HEK293 (cell line): ENCODE measurements at regions not wholly inside any gene's neighbourhood (a gene's known extent, or its start where the extent isn't known, plus 50 kb on each side); places are given as distances from the start of the nearest gene placed in this dataset.

ENCODE experiments used
- CTCF ChIA-PET: fragments of 350-600 bp; formaldehyde crosslinking; extraction: SDS; loops from one replicate; lab custom pipeline; 2021; ENCODE audit warnings: antibody characterized with exemption; lab: Yijun Ruan, JAX
- POLR2A ChIA-PET: fragments of 300-600 bp; formaldehyde crosslinking; extraction: SDS; loops from one replicate; lab custom pipeline; 2020; ENCODE audit warnings: antibody characterized with exemption, inconsistent platforms; lab: Yijun Ruan, JAX
- H3K27ac ChIP-seq: fragments of 200-500 bp; sonication (Bioruptor generic); 2 replicates; pipeline ENCODE4 v1.5.1; 2014; ENCODE audit warnings: low read depth, low read length, control low read depth, inconsistent platforms; ENCODE audit errors: extremely low read depth
- H3K36me3 ChIP-seq, 2 experiments: fragments of 200-500 bp in 1 of 2; sonication (Bioruptor generic) in 1 of 2; 1 replicate in 1 of 2; 2 replicates in 1 of 2; pipeline ENCODE4 v1.5.1; 2014 to 2017; ENCODE audit warnings: inconsistent platforms in 2 of 2, low read length in 2 of 2; ENCODE audit not compliant: control insufficient read depth in 2 of 2, insufficient read depth in 1 of 2
- H3K4me1 ChIP-seq: fragments of 200-500 bp; sonication (Bioruptor generic); 2 replicates; pipeline ENCODE4 v1.5.1; 2014; ENCODE audit warnings: mild to moderate bottlenecking, low read length, inconsistent platforms; ENCODE audit not compliant: control insufficient read depth, insufficient read depth
- H3K4me3 ChIP-seq: 2 replicates; pipeline ENCODE4 v1.5.1; 2011; ENCODE audit warnings: low read depth, mild to moderate bottlenecking, control low read depth, low read length, moderate library complexity
- H3K9me3 ChIP-seq: fragments of 200-500 bp; sonication (Bioruptor generic); 2 replicates; pipeline ENCODE4 v1.5.1; 2014; ENCODE audit warnings: low read depth, low read length, inconsistent platforms; ENCODE audit not compliant: control insufficient read depth, insufficient read depth
- EGR2 ChIP-seq: fragments of 450-650 bp; formaldehyde crosslinking; IDR thresholded peaks from 2 replicates; pipeline ENCODE4 v1.5.1; 2016; ENCODE audit warnings: low read depth, missing biosample characterization, missing genetic modification characterization
- GLIS2 ChIP-seq: fragments of 450-650 bp; formaldehyde crosslinking; IDR thresholded peaks from 2 replicates; pipeline ENCODE4 v1.5.1; 2016; ENCODE audit warnings: missing biosample characterization, missing genetic modification characterization
- ZFP69B ChIP-seq: fragments of 450-650 bp; formaldehyde crosslinking; IDR thresholded peaks from 2 replicates; pipeline ENCODE4 v1.5.1; 2016; ENCODE audit warnings: missing biosample characterization, missing genetic modification characterization
- ZIC2 ChIP-seq: fragments of 450-650 bp; formaldehyde crosslinking; IDR thresholded peaks from 2 replicates; pipeline ENCODE4 v1.5.1; 2016; ENCODE audit warnings: missing biosample characterization, missing genetic modification characterization
- ZNF416 ChIP-seq: fragments of 450-650 bp; formaldehyde crosslinking; IDR thresholded peaks from 2 replicates; pipeline ENCODE4 v1.5.1; 2016; ENCODE audit warnings: missing biosample characterization, missing genetic modification characterization
- ZNF488 ChIP-seq: fragments of 450-650 bp; formaldehyde crosslinking; IDR thresholded peaks from 2 replicates; pipeline ENCODE4 v1.5.1; 2016; ENCODE audit warnings: missing biosample characterization, missing genetic modification characterization
- ZNF561 ChIP-seq: fragments of 450-650 bp; IDR thresholded peaks from 2 replicates; pipeline ENCODE4 v1.5.1; 2018; ENCODE audit warnings: missing biosample characterization, missing genetic modification characterization, borderline replicate concordance
- ZNF629 ChIP-seq: fragments of 450-650 bp; formaldehyde crosslinking; IDR thresholded peaks from 2 replicates; pipeline ENCODE4 v1.5.1; 2017; ENCODE audit warnings: missing biosample characterization, missing genetic modification characterization
- ZNF645 ChIP-seq: fragments of 450-650 bp; formaldehyde crosslinking; IDR thresholded peaks from 2 replicates; pipeline ENCODE4; 2016; ENCODE audit warnings: missing biosample characterization, missing genetic modification characterization
- ZNF76 ChIP-seq: fragments of 450-650 bp; formaldehyde crosslinking; IDR thresholded peaks from 2 replicates; pipeline ENCODE4; 2016; ENCODE audit warnings: low read depth, missing biosample characterization, missing genetic modification characterization, borderline replicate concordance
- ZNF792 ChIP-seq: fragments of 450-650 bp; formaldehyde crosslinking; IDR thresholded peaks from 2 replicates; pipeline ENCODE4 v1.5.1; 2016; ENCODE audit warnings: missing biosample characterization, missing genetic modification characterization

GRCh38 chr1:29642519-29642918, 406.2 kb downstream of the PTPRU start:
- TF ChIP-seq ZNF76 (no peak), ZNF645 (no peak), ZNF792 (no peak)
- H3K36me3 ChIP-seq = no peaks in the 10 kb centered on the region
- no peaks in the 10 kb centered on the region for H3K9me3 ChIP-seq
- ChIA-PET CTCF (interaction anchor here (0.6 to 2.5 kb wide), 2 partner anchors 13 to 67 kb away, joined by 6 to 7 read pairs; no protein-coding TSS in a partner anchor), POLR2A (no interaction called here)
- H3K4me1 ChIP-seq = no peaks in the 10 kb centered on the region
- no peak overlapping the region for H3K4me3 ChIP-seq
- no peak overlapping the region for H3K27ac ChIP-seq

GRCh38 chr1:29641921-29642320, 405.6 kb downstream of the PTPRU start:
- H3K27ac ChIP-seq = no peak overlapping the region
- no peaks in the 10 kb centered on the region for H3K4me1 ChIP-seq
- H3K9me3 ChIP-seq = no peaks in the 10 kb centered on the region
- POLR2A ChIA-PET = no interaction called here
- H3K36me3 ChIP-seq = no peaks in the 10 kb centered on the region
- H3K4me3 ChIP-seq = no peak overlapping the region
- CTCF ChIA-PET = interaction anchor here (2.5 kb wide), 1 partner anchor 14 kb away, joined by 7 read pairs; no protein-coding TSS in a partner anchor
- TF ChIP-seq EGR2 (tag by site-specific recombination) = peak; percentile 36; the same call in 1 of the 2 replicates
- TF ChIP-seq ZNF488 (tag by site-specific recombination) = no peak

- Histone ChIP-seq H3K36me3 (no peaks in the 10 kb centered on the region), H3K9me3 (no peaks in the 10 kb centered on the region), H3K4me3 (no peak overlapping the region), H3K27ac (no peak overlapping the region), H3K4me1 (no peaks in the 10 kb centered on the region)
- no peak for TF ChIP-seq ZNF629 (tag by site-specific recombination)
- POLR2A ChIA-PET = no interaction called here
- CTCF ChIA-PET = interaction anchor here (0.7 kb wide), 1 partner anchor 1391 kb away, joined by 3 read pairs; no protein-coding TSS in a partner anchor
Observed at GRCh38 chr1:29640428-29640785, 404.1 kb downstream of the PTPRU start.

GRCh38 chr1:29639741-29640427, 403.6 kb downstream of the PTPRU start:
- H3K4me1 ChIP-seq = no peaks in the 10 kb centered on the region
- ChIA-PET CTCF (interaction anchor here (0.7 kb wide), 2 partner anchors 27 to 1390 kb away, joined by 3 read pairs; no protein-coding TSS in a partner anchor), POLR2A (no interaction called here)
- H3K36me3 ChIP-seq = no peaks in the 10 kb centered on the region
- H3K4me3 ChIP-seq = no peak overlapping the region
- H3K9me3 ChIP-seq = no peaks in the 10 kb centered on the region
- TF ChIP-seq ZIC2 (tag by site-specific recombination) (peak; percentile 74), ZFP69B (tag by site-specific recombination) (no peak)
- no peak overlapping the region for H3K27ac ChIP-seq

GRCh38 chr1:29639156-29639736, 402.9 kb downstream of the PTPRU start:
- no peaks in the 10 kb centered on the region for H3K4me1 ChIP-seq
- no peak overlapping the region for H3K27ac ChIP-seq
- H3K4me3 ChIP-seq = no peak overlapping the region
- H3K36me3 ChIP-seq = no peaks in the 10 kb centered on the region
- no peak for TF ChIP-seq ZNF561 (tag by site-specific recombination)
- no peak for TF ChIP-seq GLIS2 (tag by site-specific recombination)
- TF ChIP-seq ZNF416 = no peak
- ChIA-PET POLR2A (no interaction called here), CTCF (interaction anchor here (0.7 kb wide), 1 partner anchor 28 kb away, joined by 3 read pairs; no protein-coding TSS in a partner anchor)
- no peaks in the 10 kb centered on the region for H3K9me3 ChIP-seq
